Lower leg skin (tissue), 3 donors: ENCODE measurements at regions not wholly inside any gene's neighbourhood (a gene's known extent, or its start where the extent isn't known, plus 50 kb on each side); places are given as distances from the start of the nearest gene placed in this dataset.

Source experiments
- POLR2A ChIP-seq, 2 donors: fragments of 450-650 bp; IDR thresholded peaks; one replicate each; pipeline ENCODE4 v1.6.1; 2016 to 2017; ENCODE audit warnings: antibody characterized with exemption in 2 of 2, mild to moderate bottlenecking in 1 of 2, moderate library complexity in 1 of 2
- TF ChIP-seq, protein P1 (sequence below), 3 donors: fragments of 450-650 bp; IDR thresholded peaks; one replicate each; pipeline ENCODE4 v1.5.1; 2016; ENCODE audit warnings: antibody characterized with exemption in 3 of 3, mild to moderate bottlenecking in 3 of 3, moderate library complexity in 2 of 3

DNA sequence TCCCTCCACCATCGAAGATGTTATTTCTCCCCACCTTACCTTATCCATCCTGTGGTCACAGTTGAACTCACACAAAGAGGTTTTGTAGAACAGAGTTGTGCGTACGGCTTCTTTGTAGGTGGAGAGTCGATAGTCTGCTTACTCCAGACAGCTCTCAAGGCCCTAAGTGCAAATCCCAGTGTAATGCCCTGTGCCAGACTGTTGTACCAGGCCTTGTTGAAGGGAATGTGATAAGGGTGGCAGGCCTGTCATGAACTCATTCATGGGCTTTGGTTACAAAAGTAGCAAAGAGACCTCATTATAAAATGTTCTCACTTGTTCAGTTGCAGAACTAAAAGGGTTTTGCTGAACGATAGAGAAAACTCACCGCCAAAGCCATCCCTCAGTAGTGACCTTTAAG is 288.7 kb upstream of the CADM1 start:
- TF ChIP-seq, protein P1, sequence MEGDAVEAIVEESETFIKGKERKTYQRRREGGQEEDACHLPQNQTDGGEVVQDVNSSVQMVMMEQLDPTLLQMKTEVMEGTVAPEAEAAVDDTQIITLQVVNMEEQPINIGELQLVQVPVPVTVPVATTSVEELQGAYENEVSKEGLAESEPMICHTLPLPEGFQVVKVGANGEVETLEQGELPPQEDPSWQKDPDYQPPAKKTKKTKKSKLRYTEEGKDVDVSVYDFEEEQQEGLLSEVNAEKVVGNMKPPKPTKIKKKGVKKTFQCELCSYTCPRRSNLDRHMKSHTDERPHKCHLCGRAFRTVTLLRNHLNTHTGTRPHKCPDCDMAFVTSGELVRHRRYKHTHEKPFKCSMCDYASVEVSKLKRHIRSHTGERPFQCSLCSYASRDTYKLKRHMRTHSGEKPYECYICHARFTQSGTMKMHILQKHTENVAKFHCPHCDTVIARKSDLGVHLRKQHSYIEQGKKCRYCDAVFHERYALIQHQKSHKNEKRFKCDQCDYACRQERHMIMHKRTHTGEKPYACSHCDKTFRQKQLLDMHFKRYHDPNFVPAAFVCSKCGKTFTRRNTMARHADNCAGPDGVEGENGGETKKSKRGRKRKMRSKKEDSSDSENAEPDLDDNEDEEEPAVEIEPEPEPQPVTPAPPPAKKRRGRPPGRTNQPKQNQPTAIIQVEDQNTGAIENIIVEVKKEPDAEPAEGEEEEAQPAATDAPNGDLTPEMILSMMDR (IDR thresholded peaks at IDR 0.05): no peak
- no peak for TF ChIP-seq POLR2A (IDR thresholded peaks at IDR 0.05)
